Stomach (tissue), 8 donors: ENCODE measurements at regions not wholly inside any gene's neighbourhood (a gene's known extent, or its start where the extent isn't known, plus 50 kb on each side); places are given as distances from the start of the nearest gene placed in this dataset.
"Not testable (repeated sequence)": the region's sequence is repeated elsewhere in the genome, so short reads cannot be mapped to it uniquely, and the experiment has no call there.

ENCODE experiments used
- DNase-seq, 2 donors: peaks; one replicate each; pipeline versions ENCODE4 v3.0.0 to v3.0.0-alpha.2; 2013 to 2019
- H3K27ac ChIP-seq, 5 donors: fragments of 200-600 bp in 4 of 5; sonication (generic) in 4 of 5; one replicate each; pipeline ENCODE4 v1.5.1; 2013 to 2019; ENCODE audit warnings: mild to moderate bottlenecking in 1 of 5, moderate library complexity in 1 of 5
- H3K27me3 ChIP-seq, 3 donors: fragments of 200-600 bp; sonication (generic); one replicate each; pipeline ENCODE4 v1.5.1; 2017 to 2019; ENCODE audit warnings: mixed run types in 1 of 3
- H3K36me3 ChIP-seq, 4 donors: fragments of 200-600 bp; sonication (generic); 1 replicate in 3 of 4; 2 replicates in 1 of 4; pipeline ENCODE4 v1.5.1; 2016 to 2019
- H3K4me1 ChIP-seq, 4 donors: fragments of 200-600 bp; sonication (generic); one replicate each; pipeline ENCODE4 v1.5.1; 2016 to 2019
- H3K4me3 ChIP-seq, 4 donors: fragments of 200-600 bp; sonication (generic) in 3 of 4; one replicate each; pipeline ENCODE4 v1.5.1; 2016 to 2019; ENCODE audit warnings: mild to moderate bottlenecking in 1 of 4
- H3K9me3 ChIP-seq, 4 donors: fragments of 200-600 bp; sonication (generic); one replicate each; pipeline ENCODE4 v1.5.1; 2016 to 2019
- CTCF ChIP-seq, 7 experiments: fragments of 450-650 bp in 4 of 7; fragments of 200-600 bp in 3 of 7; sonication (generic) in 3 of 7; IDR thresholded peaks; one replicate each; pipeline ENCODE4 v1.5.1; 2016 to 2019; ENCODE audit warnings: antibody characterized with exemption in 7 of 7, control low read depth in 2 of 7, mild to moderate bottlenecking in 1 of 7
- EP300 ChIP-seq: sonication (generic); formaldehyde crosslinking; IDR thresholded peaks from one replicate; pipeline ENCODE4 v1.6.1; 2017; ENCODE audit warnings: antibody characterized with exemption
- POLR2A ChIP-seq, 4 donors: fragments of 450-650 bp; IDR thresholded peaks; one replicate each; pipeline ENCODE4 v1.6.1; 2016; ENCODE audit warnings: antibody characterized with exemption in 4 of 4, control low read depth in 2 of 4, mild to moderate bottlenecking in 1 of 4, moderate library complexity in 1 of 4
- POLR2AphosphoS5 ChIP-seq, 3 donors: sonication (generic); formaldehyde crosslinking; IDR thresholded peaks; one replicate each; pipeline ENCODE4 v1.6.1; 2016; ENCODE audit warnings: antibody characterized with exemption in 3 of 3
- WGBS, 5 donors: extraction: QIAGEN DNeasy Blood & Tissue Kit in 3 of 5; methylation state at CpG; one replicate each; pipeline versions ENCODE4 v1.1.5 to v1.1.7; 2013 to 2018; 5-methylcytosine and 5-hydroxymethylcytosine counted together
- intact Hi-C: fragments of 100-400 bp; cut with DNase I; formaldehyde crosslinking; loops from one replicate; pipeline ENCODE4 v1.15.1; 2023; ENCODE audit warnings: low total_unique reads
- donor health status: healthy with polysubstance abuse.
- donor health status: Bipolar disorder and iron deficiency.
- donor health status: healthy.

GRCh38 chr2:166651991-166652390 is 157.9 kb upstream of the SCN7A start:
- no peak overlapping the region for H3K27ac ChIP-seq
- intact Hi-C loops, result no loop called here
- no peaks in the 10 kb centered on the region for H3K27me3 ChIP-seq
- H3K36me3 ChIP-seq, result no peaks in the 10 kb centered on the region
- H3K9me3 ChIP-seq, result no peaks in the 10 kb centered on the region
- no peak for TF ChIP-seq CTCF (IDR thresholded peaks at IDR 0.05)
- TF ChIP-seq POLR2AphosphoS5 (IDR thresholded peaks at IDR 0.05), result no peak
- TF ChIP-seq EP300, result no peak
- TF ChIP-seq POLR2A (IDR thresholded peaks at IDR 0.05), result no peak
- peaks cover 0 to 11% (median 5%) of the 10 kb centered on the region in 4 donors for H3K4me1 ChIP-seq
- DNase-seq, result no peak
- H3K4me3 ChIP-seq, result no peak overlapping the region

GRCh38 chr2:166651080-166651675 is 157.1 kb upstream of the SCN7A start:
- DNase-seq, result peak in 1 of 2 donors; percentile 66
- WGBS, 5 donors, result 18 to 29% (median 19%) methylated on average over 4 of the region's 4 CpGs
- intact Hi-C loops, result no loop called here

GRCh38 chr2:166647935-166648334 is 153.9 kb upstream of the SCN7A start:
- H3K27ac ChIP-seq, result no peak overlapping the region
- H3K4me1 ChIP-seq, result peaks cover 0 to 11% (median 5%) of the 10 kb centered on the region in 4 donors
- H3K27me3 ChIP-seq, result no peaks in the 10 kb centered on the region
- no peaks in the 10 kb centered on the region for H3K9me3 ChIP-seq
- H3K36me3 ChIP-seq, result no peaks in the 10 kb centered on the region
- DNase-seq, result no peak
- TF ChIP-seq CTCF (IDR thresholded peaks at IDR 0.05) (no peak), EP300 (no peak), POLR2AphosphoS5 (IDR thresholded peaks at IDR 0.05) (no peak), POLR2A (IDR thresholded peaks at IDR 0.05) (no peak)
- 63 to 98% (median 78%) methylated on average over 2 of the region's 2 CpGs for WGBS, 5 donors
- intact Hi-C loops, result no loop called here
- no peak overlapping the region for H3K4me3 ChIP-seq

More at GRCh38 chr2:166651080-166651675, 157.1 kb upstream of the SCN7A start:
- Histone ChIP-seq H3K9me3 (no peaks in the 10 kb centered on the region), H3K27ac (no peak overlapping the region), H3K27me3 (no peaks in the 10 kb centered on the region), H3K4me3 (no peak overlapping the region), H3K4me1 (peaks cover 0 to 11% (median 5%) of the 10 kb centered on the region in 4 donors), H3K36me3 (no peaks in the 10 kb centered on the region)
- no peak for TF ChIP-seq CTCF (IDR thresholded peaks at IDR 0.05)
- no peak for TF ChIP-seq POLR2A (IDR thresholded peaks at IDR 0.05)
- no peak for TF ChIP-seq POLR2AphosphoS5 (IDR thresholded peaks at IDR 0.05)
- no peak for TF ChIP-seq EP300

GRCh38 chr2:166643980-166644379 is 149.9 kb upstream of the SCN7A start:
- no peak overlapping the region for H3K27ac ChIP-seq

GRCh38 chr2:166641516-166641915 is 147.5 kb upstream of the SCN7A start:
- WGBS, 5 donors, result 80 to 94% (median 90%) methylated on average over 3 of the region's 3 CpGs
- H3K36me3 ChIP-seq, H3K27me3 ChIP-seq: not testable (repeated sequence)

More at GRCh38 chr2:166643980-166644379, 149.9 kb upstream of the SCN7A start:
- Histone ChIP-seq H3K4me1 (no peaks in the 10 kb centered on the region), H3K4me3 (no peak overlapping the region), H3K27me3 (no peaks in the 10 kb centered on the region), H3K36me3 (no peaks in the 10 kb centered on the region), H3K9me3 (no peaks in the 10 kb centered on the region)
- TF ChIP-seq EP300 (no peak), POLR2AphosphoS5 (IDR thresholded peaks at IDR 0.05) (no peak), CTCF (IDR thresholded peaks at IDR 0.05) (no peak), POLR2A (IDR thresholded peaks at IDR 0.05) (no peak)
- 78 to 88% (median 85%) methylated on average over 1 of the region's 1 CpG for WGBS, 5 donors
- intact Hi-C loops, result no loop called here
- DNase-seq, result no peak

More at GRCh38 chr2:166641516-166641915, 147.5 kb upstream of the SCN7A start:
- DNase-seq, H3K27ac ChIP-seq, H3K9me3 ChIP-seq, H3K4me3 ChIP-seq, H3K4me1 ChIP-seq, intact Hi-C loops: not testable (repeated sequence)
